DMS 273 treated with DMSO at 0.1 percent for 48 hours (cell line): ENCODE measurements at regions not wholly inside any gene's neighbourhood (a gene's known extent, or its start where the extent isn't known, plus 50 kb on each side); places are given as distances from the start of the nearest gene placed in this dataset.

Source experiments
- DNase-seq: peaks from one replicate; lab custom pipeline; 2025; lab: John Stamatoyannopoulos, UW

DNA sequence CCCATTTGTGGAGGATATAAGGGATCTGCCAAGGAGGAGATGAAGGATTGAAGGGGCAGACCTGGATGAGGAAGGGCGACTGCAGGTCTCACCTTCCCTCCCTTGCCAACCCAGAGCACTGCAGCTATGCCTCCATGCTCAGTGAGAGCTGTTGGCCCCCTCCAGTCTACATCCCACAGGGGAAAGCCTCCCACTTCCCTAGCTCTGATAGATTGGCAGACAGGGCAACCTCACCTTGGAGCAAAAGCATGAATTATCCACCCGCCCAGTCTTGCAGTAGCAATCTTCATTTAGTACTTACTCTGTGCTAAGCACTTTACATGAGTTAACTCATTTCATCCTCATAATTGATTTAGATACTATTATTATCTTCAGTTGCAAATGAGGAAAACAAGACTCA lies 70.4 kb upstream of the SMNDC1 start:
- DNase-seq: no peak

GRCh38 chr10:110376021-110376766 lies 71.5 kb upstream of the SMNDC1 start:
- no peak for DNase-seq

- no peak for DNase-seq
Observed at GRCh38 chr10:110376767-110377160, 72.0 kb upstream of the SMNDC1 start.

DNA sequence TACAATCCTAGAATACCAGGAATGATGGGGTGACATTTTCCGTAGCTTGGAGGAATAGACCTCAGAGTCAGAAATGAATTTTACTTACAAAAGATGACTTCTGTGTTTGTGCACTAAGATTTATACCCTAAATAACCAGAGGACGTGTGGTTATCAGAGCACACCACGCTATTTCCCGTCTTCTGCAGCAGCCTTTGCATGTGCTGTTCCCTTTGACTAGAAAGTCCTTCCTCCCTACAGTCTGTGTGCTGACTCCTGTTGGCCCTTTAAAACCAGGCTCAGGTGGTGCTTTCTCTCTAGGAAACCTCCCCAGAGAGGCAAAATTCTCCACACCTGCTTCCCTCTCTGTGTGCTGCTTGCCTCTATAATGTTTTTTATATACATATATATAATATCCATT lies 73.3 kb upstream of the SMNDC1 start:
- DNase-seq: no peak

DNA sequence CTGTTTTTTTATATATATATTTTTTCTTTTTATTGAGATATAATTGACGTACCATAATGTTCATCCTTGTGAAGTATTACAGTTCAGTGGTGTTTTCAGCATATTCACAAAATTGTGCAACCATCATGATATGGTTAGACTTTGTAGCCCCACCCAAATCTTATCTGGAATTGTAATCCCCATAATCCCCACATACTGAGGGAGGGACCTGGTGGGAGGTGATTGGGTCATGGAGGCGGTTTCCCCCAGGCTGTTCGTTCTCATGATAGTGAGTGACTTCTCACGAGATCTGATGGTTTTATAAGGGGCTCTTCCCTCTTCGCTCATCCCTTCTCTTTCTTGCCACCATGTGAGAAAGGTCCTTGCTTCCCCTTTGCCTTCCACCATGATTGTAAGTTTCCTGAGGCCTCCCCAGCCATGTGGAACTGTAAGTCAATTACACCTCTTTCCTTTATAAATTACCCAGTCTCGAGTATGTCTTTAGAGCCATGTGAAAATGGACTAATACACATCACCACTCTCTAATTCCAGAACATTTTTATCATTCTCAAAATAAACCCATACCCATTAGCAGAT lies 73.9 kb upstream of the SMNDC1 start:
- no peak for DNase-seq

DNA sequence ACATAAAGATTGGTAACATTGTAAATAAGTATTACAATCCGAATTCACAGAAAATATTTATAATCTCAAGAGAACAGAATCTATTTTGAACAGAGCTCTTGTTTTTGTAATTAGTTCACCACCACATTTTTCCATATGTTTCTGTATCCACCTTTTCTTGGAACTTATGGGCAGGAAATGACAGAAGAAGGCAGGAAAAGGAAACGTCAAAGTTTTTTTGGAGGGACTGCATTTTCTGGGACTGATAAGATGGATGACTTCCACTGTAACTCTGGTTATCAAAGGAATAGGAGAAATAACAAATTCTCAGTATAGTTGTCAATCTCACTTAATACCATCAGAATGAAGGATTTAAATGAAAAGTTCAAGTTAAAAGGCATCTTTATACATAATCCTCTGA lies 75.1 kb upstream of the SMNDC1 start:
- no peak for DNase-seq

- no peak for DNase-seq
Observed at GRCh38 chr10:110380293-110380692, 75.6 kb upstream of the SMNDC1 start.

GRCh38 chr10:110382695-110383094 lies 78.0 kb upstream of the SMNDC1 start:
- no peak for DNase-seq

- DNase-seq: no peak
Observed at GRCh38 chr10:110387617-110387982, 82.9 kb upstream of the SMNDC1 start.

DNA sequence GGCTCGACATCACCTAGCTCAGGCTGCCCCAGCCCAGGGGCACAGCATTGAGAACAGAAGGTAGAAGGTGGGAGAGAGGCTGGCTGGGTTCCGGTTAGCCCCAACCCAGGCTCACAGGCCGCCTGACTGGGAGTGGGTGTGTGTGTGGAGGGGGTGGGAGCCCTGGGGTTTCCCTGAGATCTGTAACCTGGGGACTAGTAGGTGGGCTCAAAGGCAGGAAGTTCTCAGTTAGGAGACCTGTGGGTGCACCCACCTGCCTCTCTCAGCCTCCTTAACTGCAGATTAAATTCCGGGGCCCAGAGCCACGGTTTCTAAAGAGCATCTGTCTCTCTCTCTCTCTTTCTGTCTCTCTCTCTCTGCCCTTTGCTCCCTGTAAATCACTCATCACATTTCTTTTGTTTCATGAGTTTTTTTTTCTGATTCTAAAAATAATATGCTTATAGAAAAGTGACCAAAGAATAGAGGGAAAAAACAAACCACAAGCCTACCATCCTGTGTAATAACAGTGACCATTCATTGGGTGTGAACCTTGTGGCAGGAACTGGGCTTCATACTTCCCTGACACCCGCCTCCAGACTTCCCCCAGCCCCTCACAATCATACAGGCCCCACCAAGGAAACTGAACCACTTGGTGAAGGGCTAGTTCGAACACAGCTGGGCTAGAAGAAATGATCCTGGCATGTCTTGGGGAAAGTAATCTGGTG lies 83.4 kb upstream of the SMNDC1 start:
- DNase-seq: no peak

DNA sequence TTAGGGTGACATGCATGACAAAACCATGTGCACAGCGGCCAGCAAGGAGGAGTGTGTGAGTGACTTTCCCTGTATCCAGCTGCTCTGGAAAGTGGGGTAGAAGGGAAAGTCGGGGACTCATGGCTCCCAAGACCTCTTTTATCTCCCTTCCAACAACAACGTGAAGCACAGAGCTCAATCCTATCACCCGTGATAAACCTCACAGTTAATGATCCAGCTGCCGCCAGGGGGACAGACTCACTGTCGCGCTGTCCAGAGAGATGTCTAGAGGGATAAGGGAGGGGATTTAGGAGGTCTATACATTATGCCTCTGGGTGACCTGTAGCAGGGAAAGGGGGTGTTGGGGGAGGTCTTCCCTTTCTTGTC lies 84.0 kb upstream of the SMNDC1 start:
- DNase-seq: no peak

GRCh38 chr10:110389255-110389654 lies 84.5 kb upstream of the SMNDC1 start:
- DNase-seq: no peak

GRCh38 chr10:110391541-110391940 lies 86.8 kb upstream of the SMNDC1 start:
- DNase-seq: no peak

DNA sequence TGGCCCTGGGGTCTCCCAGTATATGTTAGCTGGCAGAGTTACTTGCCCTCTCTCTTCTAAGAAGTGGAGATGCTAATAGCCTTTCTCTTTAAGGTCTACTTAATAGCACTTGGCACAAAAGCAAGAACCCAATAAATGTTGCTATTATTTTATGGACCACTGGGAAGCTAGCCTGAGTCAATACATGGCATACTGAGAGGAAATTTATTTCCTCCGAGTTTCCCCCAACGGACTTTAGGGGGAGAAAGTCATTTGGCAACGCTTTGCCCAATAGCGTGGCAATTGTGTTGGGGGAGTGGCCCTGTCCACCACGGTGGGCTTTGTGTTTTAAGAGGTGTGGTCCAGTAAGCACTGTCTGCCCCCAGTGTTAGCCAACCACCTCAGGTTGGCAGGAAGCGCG lies 87.4 kb upstream of the SMNDC1 start:
- no peak for DNase-seq

DNA sequence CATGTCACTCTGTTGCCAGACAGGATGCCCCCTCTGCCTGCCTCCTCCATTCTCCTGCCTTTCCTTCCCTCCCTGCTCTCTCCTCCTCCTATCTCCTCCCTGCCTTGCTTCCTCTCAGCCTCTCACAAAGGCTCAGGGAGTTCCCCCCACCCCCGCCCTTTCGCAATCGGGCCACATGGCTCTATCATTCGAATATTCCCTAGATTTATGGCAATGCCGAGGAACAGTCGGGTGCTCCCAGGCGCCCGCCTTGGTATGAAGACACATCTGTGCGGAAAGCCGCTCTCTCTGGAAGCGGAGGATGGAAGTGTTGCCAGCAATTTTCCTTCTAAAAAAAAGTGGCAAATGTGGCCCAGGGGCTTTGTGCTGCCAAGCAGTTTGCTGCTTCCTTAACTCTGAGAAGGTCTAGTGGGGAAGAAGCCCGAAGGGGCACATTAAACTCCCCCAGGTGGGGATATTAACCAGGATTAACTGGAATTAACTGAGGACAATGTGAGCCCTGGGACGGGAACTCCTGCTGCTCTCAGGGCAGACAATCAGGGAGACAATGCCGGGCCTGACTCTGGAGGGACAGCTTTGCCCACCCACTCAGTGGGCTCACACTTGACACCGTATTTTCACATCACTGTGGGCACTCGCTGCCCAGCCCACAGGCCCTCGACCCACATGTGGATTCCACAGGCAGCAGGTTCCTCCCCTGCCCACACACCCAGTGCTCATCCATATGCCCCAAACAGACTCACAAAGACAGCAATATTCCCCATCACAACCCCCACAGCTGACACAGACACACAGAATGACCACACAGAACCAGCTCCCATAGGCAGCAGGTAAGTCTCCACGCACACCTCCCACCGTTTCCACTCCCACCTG lies 88.4 kb upstream of the SMNDC1 start:
- DNase-seq: no peak

GRCh38 chr10:110393866-110394265 lies 89.1 kb upstream of the SMNDC1 start:
- DNase-seq: no peak

GRCh38 chr10:110394296-110394695 lies 89.6 kb upstream of the SMNDC1 start:
- DNase-seq: no peak

GRCh38 chr10:110394898-110395297 lies 90.2 kb upstream of the SMNDC1 start:
- no peak for DNase-seq

- no peak for DNase-seq
Observed at GRCh38 chr10:110395350-110396283, 90.9 kb upstream of the SMNDC1 start.

GRCh38 chr10:110396284-110396651 lies 91.5 kb upstream of the SMNDC1 start:
- no peak for DNase-seq

DNA sequence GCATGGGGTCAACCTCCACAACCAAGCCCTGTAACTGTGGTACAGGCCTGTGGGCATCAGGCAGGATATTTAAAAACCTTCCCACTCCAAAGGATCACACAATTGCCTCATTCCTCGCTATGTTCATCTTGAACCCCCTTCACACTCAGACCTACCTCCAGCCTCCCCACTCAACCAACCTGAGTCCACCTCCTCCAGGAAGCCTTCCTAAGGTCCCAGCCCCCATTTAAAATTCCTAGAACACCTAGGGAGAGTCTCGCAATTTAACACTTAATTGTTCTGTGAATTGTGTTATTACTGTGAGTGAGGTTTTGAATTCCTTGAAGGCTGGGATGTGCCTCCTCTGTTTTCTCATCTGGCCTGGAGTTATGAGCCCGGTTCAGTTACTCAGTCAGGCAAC lies 93.1 kb upstream of the SMNDC1 start:
- DNase-seq: no peak
